ENCODE measurements at regions not wholly inside any gene's neighbourhood (a gene's known extent, or its start where the extent isn't known, plus 50 kb on each side); places are given as distances from the start of the nearest gene placed in this dataset.

- no peak for ATAC-seq
- TF ChIP-seq CREB5 (CRISPR knock-in tag; IDR thresholded peaks at IDR 0.05; ENCODE audit: low read depth) = no peak
These were observed 53.5 kb upstream of the CERS6 start for GRCh38 chr2:168402531-168402930.

GRCh38 chr2:168403736-168404135 lies 52.3 kb upstream of the CERS6 start:
- ATAC-seq = no peak
- TF ChIP-seq CREB5 (CRISPR knock-in tag; IDR thresholded peaks at IDR 0.05; ENCODE audit: low read depth) (no peak), ZNF70 (CRISPR knock-in tag; IDR thresholded peaks at IDR 0.05) (no peak), PPARA (CRISPR knock-in tag; IDR thresholded peaks at IDR 0.05; ENCODE audit: borderline replicate concordance) (no peak), RARB (CRISPR knock-in tag; IDR thresholded peaks at IDR 0.05) (no peak), SNAI2 (CRISPR knock-in tag; IDR thresholded peaks at IDR 0.05) (no peak), PATZ1 (CRISPR knock-in tag; IDR thresholded peaks at IDR 0.05; ENCODE audit: borderline replicate concordance) (no peak), ZNF8 (CRISPR knock-in tag; IDR thresholded peaks at IDR 0.05) (no peak)

GRCh38 chr2:168404764-168405163 lies 51.3 kb upstream of the CERS6 start:
- no peak for TF ChIP-seq ISL1 (CRISPR knock-in tag; IDR thresholded peaks at IDR 0.05)
- no peak for TF ChIP-seq CREB5 (CRISPR knock-in tag; IDR thresholded peaks at IDR 0.05; ENCODE audit: low read depth)
- TF ChIP-seq TCF4 (CRISPR knock-in tag; IDR thresholded peaks at IDR 0.05; ENCODE audit: borderline replicate concordance) = no peak
- no peak for TF ChIP-seq PPARA (CRISPR knock-in tag; IDR thresholded peaks at IDR 0.05; ENCODE audit: borderline replicate concordance)
- no peak for TF ChIP-seq CSDC2 (CRISPR knock-in tag; IDR thresholded peaks at IDR 0.05)
- TF ChIP-seq ZNF565 (CRISPR knock-in tag; conservative IDR thresholded peaks at IDR 0.05; ENCODE audit: low read depth) = no peak
- no peak for TF ChIP-seq ARNTL (CRISPR knock-in tag; IDR thresholded peaks at IDR 0.05; ENCODE audit: borderline replicate concordance, low read depth)
- TF ChIP-seq ZC3H10 (CRISPR knock-in tag; IDR thresholded peaks at IDR 0.05) = no peak
- no peak for TF ChIP-seq CSRNP3 (CRISPR knock-in tag; IDR thresholded peaks at IDR 0.05)
- no peak for ATAC-seq
